ENCODE measurements at regions not wholly inside any gene's neighbourhood (a gene's known extent, or its start where the extent isn't known, plus 50 kb on each side); places are given as distances from the start of the nearest gene placed in this dataset.

DNA sequence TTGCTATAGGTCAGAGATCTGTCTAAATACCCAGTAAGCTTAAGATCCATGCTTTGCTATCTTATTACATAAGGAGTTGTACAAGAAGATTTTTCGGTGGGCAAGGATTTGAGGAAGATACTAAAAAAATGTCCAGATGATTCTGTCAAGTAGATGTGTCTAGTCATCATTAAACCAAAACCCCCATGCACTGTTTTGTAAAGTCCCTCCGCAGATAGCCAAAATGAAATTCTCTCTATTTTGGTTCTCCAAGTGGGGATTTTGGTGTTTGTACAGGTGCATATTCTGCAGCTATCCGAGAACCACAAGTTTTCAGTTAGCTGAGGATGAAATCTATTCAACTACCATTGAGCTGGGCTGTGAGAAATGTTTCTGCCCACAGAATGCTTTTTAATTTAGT lies 994.8 kb downstream of the NLGN4X start:
- H3K27me3 Mint-ChIP-seq: no peaks in the 10 kb centered on the region
- CTCF ChIA-PET: no interaction called here
- peaks cover 1% of the 10 kb centered on the region for H3K9me3 Mint-ChIP-seq
- H3K36me3 Mint-ChIP-seq (ENCODE audit: low read depth): no peaks in the 10 kb centered on the region
- intact Hi-C loops (cut with micrococcal nuclease): no loop called here
- no peak overlapping the region for H3K27ac Mint-ChIP-seq
- POLR2A ChIA-PET: no interaction called here
- H3K4me1 Mint-ChIP-seq (ENCODE audit: low read depth): no peaks in the 10 kb centered on the region
- ATAC-seq: no peak
- no peak for DNase-seq
- no peak overlapping the region for H3K4me3 Mint-ChIP-seq
- TF ChIP-seq CTCF (IDR thresholded peaks at IDR 0.05): no peak

- no peak overlapping the region for H3K27ac Mint-ChIP-seq
- H3K9me3 Mint-ChIP-seq: peaks cover 3% of the 10 kb centered on the region
- ChIA-PET POLR2A (no interaction called here), CTCF (no interaction called here)
- no peaks in the 10 kb centered on the region for H3K4me1 Mint-ChIP-seq (ENCODE audit: low read depth)
- DNase-seq (no peak), ATAC-seq (no peak)
- H3K4me3 Mint-ChIP-seq: no peak overlapping the region
- intact Hi-C loops (cut with micrococcal nuclease): no loop called here
- H3K36me3 Mint-ChIP-seq (ENCODE audit: low read depth): no peaks in the 10 kb centered on the region
- TF ChIP-seq CTCF (IDR thresholded peaks at IDR 0.05): no peak
- H3K27me3 Mint-ChIP-seq: no peaks in the 10 kb centered on the region
These were observed 1008.2 kb downstream of the NLGN4X start for GRCh38 chrX:5220421-5220820.

- H3K27me3 Mint-ChIP-seq: no peaks in the 10 kb centered on the region
- H3K4me1 Mint-ChIP-seq (ENCODE audit: low read depth): no peaks in the 10 kb centered on the region
- POLR2A ChIA-PET: no interaction called here
- no peak for DNase-seq
- no peak overlapping the region for H3K4me3 Mint-ChIP-seq
- ATAC-seq: no peak
- H3K36me3 Mint-ChIP-seq (ENCODE audit: low read depth): no peaks in the 10 kb centered on the region
- CTCF ChIA-PET: no interaction called here
- intact Hi-C loops (cut with micrococcal nuclease): no loop called here
- H3K27ac Mint-ChIP-seq: no peak overlapping the region
- no peak for TF ChIP-seq CTCF (IDR thresholded peaks at IDR 0.05)
- no peaks in the 10 kb centered on the region for H3K9me3 Mint-ChIP-seq
These were observed 1033.9 kb downstream of the NLGN4X start for GRCh38 chrX:5194806-5195205.

DNA sequence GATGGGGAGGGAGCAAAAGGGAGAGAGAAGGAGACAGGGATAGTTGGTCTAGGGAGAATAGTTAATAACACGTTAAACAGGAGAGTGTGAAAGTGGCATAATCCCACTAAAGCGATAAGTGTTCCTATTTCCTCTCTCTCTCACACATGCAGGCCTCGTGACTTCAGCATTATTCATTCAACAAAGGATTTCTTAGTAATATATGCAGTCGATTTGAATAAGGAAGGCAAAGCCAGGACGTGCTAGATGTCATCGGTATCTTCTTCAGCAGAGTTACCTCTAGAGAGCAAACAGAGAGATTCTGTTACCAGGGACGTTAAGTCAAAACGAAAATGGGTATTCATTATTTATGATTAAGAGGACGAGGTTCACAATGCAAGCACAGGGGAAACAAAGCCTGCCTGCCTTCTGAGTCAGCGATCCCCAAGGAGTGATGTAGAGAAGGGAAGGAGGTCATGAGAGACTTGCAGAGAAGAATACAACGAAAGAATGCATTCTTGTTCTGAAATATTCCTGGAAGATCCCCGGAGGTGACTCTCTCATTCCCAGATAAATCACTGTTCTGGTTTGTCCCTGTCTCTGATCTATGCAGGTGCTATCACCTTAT lies 1048.4 kb downstream of the NLGN4X start:
- ChIA-PET CTCF (no interaction called here), POLR2A (no interaction called here)
- Mint-ChIP-seq H3K27ac (no peak overlapping the region), H3K4me1 (ENCODE audit: low read depth) (no peaks in the 10 kb centered on the region), H3K4me3 (no peak overlapping the region), H3K9me3 (no peaks in the 10 kb centered on the region), H3K27me3 (no peaks in the 10 kb centered on the region), H3K36me3 (ENCODE audit: low read depth) (no peaks in the 10 kb centered on the region)
- intact Hi-C loops (cut with micrococcal nuclease): no loop called here
- DNase-seq (no peak), ATAC-seq (no peak)
- TF ChIP-seq CTCF (IDR thresholded peaks at IDR 0.05): no peak

- Mint-ChIP-seq H3K27me3 (no peaks in the 10 kb centered on the region), H3K27ac (no peak overlapping the region), H3K9me3 (no peaks in the 10 kb centered on the region), H3K4me3 (no peak overlapping the region), H3K36me3 (ENCODE audit: low read depth) (no peaks in the 10 kb centered on the region), H3K4me1 (ENCODE audit: low read depth) (no peaks in the 10 kb centered on the region)
- DNase-seq (no peak), ATAC-seq (no peak)
- POLR2A ChIA-PET: no interaction called here
- TF ChIP-seq CTCF (IDR thresholded peaks at IDR 0.05): no peak
- intact Hi-C loops (cut with micrococcal nuclease): no loop called here
- CTCF ChIA-PET: no interaction called here
These were observed 1051.9 kb downstream of the NLGN4X start for GRCh38 chrX:5176766-5177165.
